ENCODE measurements at regions not wholly inside any gene's neighbourhood (a gene's known extent, or its start where the extent isn't known, plus 50 kb on each side); places are given as distances from the start of the nearest gene placed in this dataset.

DNA sequence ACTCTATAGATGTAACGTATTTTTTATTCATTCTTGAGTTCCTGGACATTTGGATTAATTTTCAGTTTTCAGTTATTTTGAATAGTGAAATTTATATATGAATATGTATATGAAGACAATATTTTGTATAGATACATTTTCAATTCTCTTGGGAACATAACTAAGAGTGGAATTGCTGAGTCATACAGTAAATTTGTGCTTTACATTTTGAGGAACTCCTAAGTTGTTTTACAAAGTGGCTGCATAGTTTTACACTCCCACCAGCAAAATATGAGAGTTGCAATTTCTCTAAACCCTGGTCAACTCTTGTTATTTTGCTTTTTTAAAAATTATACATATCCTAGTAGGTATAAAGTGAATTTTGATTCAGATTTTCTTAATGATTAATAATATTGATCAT is 1838.6 kb upstream of the SEL1L start:
- H3K27ac ChIP-seq = no peak overlapping the region
- DNase-seq (no peak), ATAC-seq (no peak)
- H3K27me3 ChIP-seq = no peaks in the 10 kb centered on the region
- H3K36me3 ChIP-seq = no peaks in the 10 kb centered on the region
- TF ChIP-seq, protein P1, sequence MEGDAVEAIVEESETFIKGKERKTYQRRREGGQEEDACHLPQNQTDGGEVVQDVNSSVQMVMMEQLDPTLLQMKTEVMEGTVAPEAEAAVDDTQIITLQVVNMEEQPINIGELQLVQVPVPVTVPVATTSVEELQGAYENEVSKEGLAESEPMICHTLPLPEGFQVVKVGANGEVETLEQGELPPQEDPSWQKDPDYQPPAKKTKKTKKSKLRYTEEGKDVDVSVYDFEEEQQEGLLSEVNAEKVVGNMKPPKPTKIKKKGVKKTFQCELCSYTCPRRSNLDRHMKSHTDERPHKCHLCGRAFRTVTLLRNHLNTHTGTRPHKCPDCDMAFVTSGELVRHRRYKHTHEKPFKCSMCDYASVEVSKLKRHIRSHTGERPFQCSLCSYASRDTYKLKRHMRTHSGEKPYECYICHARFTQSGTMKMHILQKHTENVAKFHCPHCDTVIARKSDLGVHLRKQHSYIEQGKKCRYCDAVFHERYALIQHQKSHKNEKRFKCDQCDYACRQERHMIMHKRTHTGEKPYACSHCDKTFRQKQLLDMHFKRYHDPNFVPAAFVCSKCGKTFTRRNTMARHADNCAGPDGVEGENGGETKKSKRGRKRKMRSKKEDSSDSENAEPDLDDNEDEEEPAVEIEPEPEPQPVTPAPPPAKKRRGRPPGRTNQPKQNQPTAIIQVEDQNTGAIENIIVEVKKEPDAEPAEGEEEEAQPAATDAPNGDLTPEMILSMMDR (IDR thresholded peaks at IDR 0.05) = no peak
- H3K4me3 ChIP-seq = no peak overlapping the region
- intact Hi-C loops (cut with DNase I) = no loop called here
- no peaks in the 10 kb centered on the region for H3K9me3 ChIP-seq
- H3K4me1 ChIP-seq = no peaks in the 10 kb centered on the region

DNA sequence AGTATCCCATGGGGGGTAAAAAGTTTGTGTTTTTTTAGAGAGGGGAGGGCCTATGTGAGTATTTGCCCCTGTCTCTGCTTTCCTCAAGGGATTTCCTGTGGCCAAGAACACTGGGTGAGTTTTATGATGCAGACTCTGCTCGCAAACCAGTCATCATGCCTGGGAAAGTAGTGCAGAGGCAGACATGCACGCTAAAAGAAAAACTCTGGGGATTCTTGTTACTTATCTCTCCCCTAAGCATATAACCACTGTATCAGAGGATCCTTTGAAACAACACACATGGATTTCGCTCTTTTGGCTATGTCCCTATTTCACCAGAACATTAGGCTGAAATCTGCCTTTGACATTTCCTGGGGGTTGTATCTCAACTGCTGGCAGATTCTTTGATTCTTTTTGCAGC is 1845.8 kb upstream of the SEL1L start:
- no peaks in the 10 kb centered on the region for H3K9me3 ChIP-seq
- ATAC-seq = no peak
- no peak overlapping the region for H3K4me3 ChIP-seq
- H3K4me1 ChIP-seq = no peaks in the 10 kb centered on the region
- no peak overlapping the region for H3K27ac ChIP-seq
- H3K36me3 ChIP-seq = no peaks in the 10 kb centered on the region
- no peaks in the 10 kb centered on the region for H3K27me3 ChIP-seq
- TF ChIP-seq, protein P1 (IDR thresholded peaks at IDR 0.05) = no peak
- no peak for DNase-seq
- intact Hi-C loops (cut with DNase I) = no loop called here

DNA sequence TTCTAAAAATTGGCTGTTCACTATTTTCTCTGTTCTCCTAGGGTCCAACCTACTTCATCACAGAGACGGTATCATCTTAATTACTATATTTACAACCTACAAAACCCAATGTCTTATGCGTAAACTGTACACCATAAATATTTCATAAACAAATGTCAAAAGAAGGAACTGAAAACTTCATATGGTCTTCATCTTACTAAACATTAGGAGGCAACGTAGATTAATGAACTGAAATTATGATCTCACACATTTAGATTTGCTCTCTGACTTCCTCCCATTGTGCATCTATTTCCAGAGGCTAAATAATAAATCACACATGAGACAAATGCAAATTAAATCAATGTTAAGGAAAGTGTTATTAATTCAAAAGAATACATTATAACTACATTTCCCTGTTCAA is 1850.6 kb upstream of the SEL1L start:
- H3K36me3 ChIP-seq = no peaks in the 10 kb centered on the region
- no peak overlapping the region for H3K27ac ChIP-seq
- TF ChIP-seq, protein P1 (IDR thresholded peaks at IDR 0.05) = no peak
- H3K27me3 ChIP-seq = no peaks in the 10 kb centered on the region
- ATAC-seq = no peak
- DNase-seq = no peak
- H3K4me1 ChIP-seq = no peaks in the 10 kb centered on the region
- H3K9me3 ChIP-seq = no peaks in the 10 kb centered on the region
- intact Hi-C loops (cut with DNase I) = no loop called here
- no peak overlapping the region for H3K4me3 ChIP-seq

DNA sequence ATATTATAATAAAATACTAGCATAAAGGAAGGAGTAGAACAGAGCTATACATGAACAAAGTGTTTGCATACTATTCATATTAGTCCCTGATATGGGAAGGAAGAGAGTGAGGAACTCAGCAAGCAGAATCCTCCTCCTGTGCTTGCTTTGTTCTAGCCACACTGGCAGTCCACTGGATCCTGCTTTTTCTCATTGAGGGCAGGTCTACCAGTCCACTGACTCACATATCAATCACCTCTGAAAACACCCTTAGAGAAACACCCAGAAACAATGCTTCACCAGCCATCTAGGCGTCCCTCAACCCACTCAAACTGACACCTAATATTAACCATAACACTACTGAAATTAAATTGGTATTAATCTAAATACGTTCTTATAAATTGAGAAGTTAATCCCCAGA is 1861.7 kb upstream of the SEL1L start:
- H3K27me3 ChIP-seq = no peaks in the 10 kb centered on the region
- H3K4me1 ChIP-seq = no peaks in the 10 kb centered on the region
- ATAC-seq = no peak
- H3K9me3 ChIP-seq = no peaks in the 10 kb centered on the region
- DNase-seq = no peak
- TF ChIP-seq, protein P1 (IDR thresholded peaks at IDR 0.05) = no peak
- H3K36me3 ChIP-seq = no peaks in the 10 kb centered on the region
- H3K4me3 ChIP-seq = no peak overlapping the region
- intact Hi-C loops (cut with DNase I) = no loop called here
- no peak overlapping the region for H3K27ac ChIP-seq

DNA sequence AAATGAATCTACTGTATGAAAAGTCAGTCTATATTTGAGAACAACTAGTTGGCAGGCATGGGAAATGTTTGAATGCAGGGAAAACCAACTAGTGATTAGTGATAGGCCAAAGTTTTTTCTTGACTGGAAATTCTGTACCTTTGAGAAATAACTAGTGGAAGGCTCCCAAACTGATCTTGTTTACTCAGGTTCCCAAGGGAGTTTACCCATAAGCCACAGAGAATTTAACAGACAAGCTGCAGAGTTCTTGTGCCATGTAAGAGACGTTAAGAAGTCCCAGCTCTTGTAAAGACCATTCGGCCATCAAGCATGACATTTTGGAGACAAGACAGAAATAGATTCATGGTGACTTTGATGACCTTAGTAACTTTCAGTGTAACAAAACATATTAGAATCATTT is 1882.8 kb upstream of the SEL1L start:
- Histone ChIP-seq H3K9me3 (no peaks in the 10 kb centered on the region), H3K4me1 (no peaks in the 10 kb centered on the region), H3K4me3 (no peak overlapping the region), H3K27ac (no peak overlapping the region), H3K27me3 (no peaks in the 10 kb centered on the region), H3K36me3 (no peaks in the 10 kb centered on the region)
- intact Hi-C loops (cut with DNase I) = no loop called here
- no peak for ATAC-seq
- TF ChIP-seq, protein P1 (IDR thresholded peaks at IDR 0.05) = no peak
- DNase-seq = no peak

DNA sequence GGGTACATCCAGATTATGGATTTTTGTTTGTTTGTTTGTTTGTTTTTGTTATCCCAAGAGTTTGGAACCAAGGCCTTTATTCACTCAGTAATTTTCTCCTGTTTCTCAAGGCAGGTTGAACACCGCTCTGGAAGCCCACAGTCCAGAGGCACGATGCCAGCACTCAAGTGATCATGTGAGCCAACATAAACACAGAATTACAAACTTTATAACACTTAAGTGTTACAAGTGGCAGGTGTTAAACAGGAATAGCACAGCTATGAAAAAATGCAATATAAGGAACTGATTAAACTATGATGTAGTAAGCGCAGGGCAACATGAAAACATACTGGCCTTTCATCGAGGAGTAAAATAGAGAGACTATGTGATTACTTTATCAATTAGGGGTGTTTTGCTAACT is 1885.8 kb upstream of the SEL1L start:
- DNase-seq = peak; percentile 85
- H3K36me3 ChIP-seq = no peaks in the 10 kb centered on the region
- H3K4me3 ChIP-seq = no peak overlapping the region
- intact Hi-C loops (cut with DNase I) = no loop called here
- H3K27me3 ChIP-seq = no peaks in the 10 kb centered on the region
- TF ChIP-seq, protein P1 (IDR thresholded peaks at IDR 0.05) = no peak
- no peak overlapping the region for H3K27ac ChIP-seq
- H3K9me3 ChIP-seq = no peaks in the 10 kb centered on the region
- no peaks in the 10 kb centered on the region for H3K4me1 ChIP-seq
- ATAC-seq = peak; percentile 81
